ENCODE measurements at regions not wholly inside any gene's neighbourhood (a gene's known extent, or its start where the extent isn't known, plus 50 kb on each side); places are given as distances from the start of the nearest gene placed in this dataset.

GRCh38 chr9:99465231-99465907, 243.3 kb downstream of the SEC61B start:
- TF ChIP-seq POLR2A (IDR thresholded peaks at IDR 0.05): no peak
- TF ChIP-seq EP300 (IDR thresholded peaks at IDR 0.05): no peak
- no peak for TF ChIP-seq CTCF (IDR thresholded peaks at IDR 0.05)
- peak; percentile 11 for TF ChIP-seq POLR2AphosphoS5 (IDR thresholded peaks at IDR 0.05)
- peak; percentile 44 for ATAC-seq
- 30 to 51% methylated on average over 3 to 5 of the region's 7 CpGs for WGBS, 2 donors (ENCODE audit: low coverage in 1 of 2)
- H3K4me3 ChIP-seq: no peak overlapping the region
- H3K4me1 ChIP-seq: peaks cover 0 to 15% (median 0%) of the 10 kb centered on the region in 3 donors
- no peaks in the 10 kb centered on the region for H3K36me3 ChIP-seq
- no peaks in the 10 kb centered on the region for H3K9me3 ChIP-seq
- H3K27me3 ChIP-seq: no peaks in the 10 kb centered on the region
- H3K27ac ChIP-seq: peak overlapping the region; percentile 52 to 67 (median 61)

- Histone ChIP-seq H3K4me1 (peaks cover 0 to 15% (median 0%) of the 10 kb centered on the region in 3 donors), H3K27me3 (no peaks in the 10 kb centered on the region), H3K9me3 (no peaks in the 10 kb centered on the region), H3K4me3 (no peak overlapping the region), H3K27ac (peak overlapping the region in 2 of 4 donors; percentile 66 to 67), H3K36me3 (no peaks in the 10 kb centered on the region)
- WGBS, 2 donors (ENCODE audit: low coverage in 1 of 2): 71% methylated on average over 1 of the region's 1 CpG; no CpG with 5 or more reads in 1 of the 2 donors
- no peak for TF ChIP-seq EP300 (IDR thresholded peaks at IDR 0.05)
- ATAC-seq: no peak
Measured at GRCh38 chr9:99466104-99466503, 244.0 kb downstream of the SEC61B start.

- no peak for ATAC-seq
- no peaks in the 10 kb centered on the region for H3K9me3 ChIP-seq
- H3K4me3 ChIP-seq: no peak overlapping the region
- TF ChIP-seq POLR2A (IDR thresholded peaks at IDR 0.05): no peak
- no peak for TF ChIP-seq CTCF (IDR thresholded peaks at IDR 0.05)
- TF ChIP-seq POLR2AphosphoS5 (IDR thresholded peaks at IDR 0.05): no peak
- no peak for TF ChIP-seq EP300 (IDR thresholded peaks at IDR 0.05)
- H3K27ac ChIP-seq: no peak overlapping the region
- H3K36me3 ChIP-seq: no peaks in the 10 kb centered on the region
- H3K27me3 ChIP-seq: no peaks in the 10 kb centered on the region
- H3K4me1 ChIP-seq: peaks cover 0 to 15% (median 0%) of the 10 kb centered on the region in 3 donors
Measured at GRCh38 chr9:99466781-99467180, 244.7 kb downstream of the SEC61B start.

- WGBS, 2 donors (ENCODE audit: low coverage in 1 of 2): 100% methylated on average over 2 of the region's 2 CpGs; no CpG with 5 or more reads in 1 of the 2 donors
Measured at GRCh38 chr9:99471033-99471432, 249.0 kb downstream of the SEC61B start.

GRCh38 chr9:99472240-99472915, 250.3 kb downstream of the SEC61B start:
- ATAC-seq: no peak
- no peak overlapping the region for H3K4me3 ChIP-seq
- no peaks in the 10 kb centered on the region for H3K27me3 ChIP-seq
- peaks cover 0 to 5% (median 0%) of the 10 kb centered on the region in 3 donors for H3K4me1 ChIP-seq
- 54 to 73% methylated on average over 5 to 6 of the region's 6 CpGs for WGBS, 2 donors (ENCODE audit: low coverage in 1 of 2)
- TF ChIP-seq EP300 (IDR thresholded peaks at IDR 0.05): no peak
- TF ChIP-seq POLR2AphosphoS5 (IDR thresholded peaks at IDR 0.05): no peak
- TF ChIP-seq CTCF (IDR thresholded peaks at IDR 0.05): no peak
- TF ChIP-seq POLR2A (IDR thresholded peaks at IDR 0.05): no peak
- no peaks in the 10 kb centered on the region for H3K9me3 ChIP-seq
- no peaks in the 10 kb centered on the region for H3K36me3 ChIP-seq
- H3K27ac ChIP-seq: no peak overlapping the region

More at GRCh38 chr9:99471033-99471432, 249.0 kb downstream of the SEC61B start:
- no peaks in the 10 kb centered on the region for H3K9me3 ChIP-seq
- H3K27ac ChIP-seq: no peak overlapping the region
- no peak for ATAC-seq
- no peak overlapping the region for H3K4me3 ChIP-seq
- no peaks in the 10 kb centered on the region for H3K36me3 ChIP-seq
- H3K27me3 ChIP-seq: no peaks in the 10 kb centered on the region
- TF ChIP-seq POLR2AphosphoS5 (IDR thresholded peaks at IDR 0.05): no peak
- TF ChIP-seq CTCF (IDR thresholded peaks at IDR 0.05): no peak
- no peak for TF ChIP-seq EP300 (IDR thresholded peaks at IDR 0.05)
- TF ChIP-seq POLR2A (IDR thresholded peaks at IDR 0.05): no peak
- peaks cover 0 to 8% (median 0%) of the 10 kb centered on the region in 3 donors for H3K4me1 ChIP-seq
